ENCODE measurements at regions not wholly inside any gene's neighbourhood (a gene's known extent, or its start where the extent isn't known, plus 50 kb on each side); places are given as distances from the start of the nearest gene placed in this dataset.

DNA sequence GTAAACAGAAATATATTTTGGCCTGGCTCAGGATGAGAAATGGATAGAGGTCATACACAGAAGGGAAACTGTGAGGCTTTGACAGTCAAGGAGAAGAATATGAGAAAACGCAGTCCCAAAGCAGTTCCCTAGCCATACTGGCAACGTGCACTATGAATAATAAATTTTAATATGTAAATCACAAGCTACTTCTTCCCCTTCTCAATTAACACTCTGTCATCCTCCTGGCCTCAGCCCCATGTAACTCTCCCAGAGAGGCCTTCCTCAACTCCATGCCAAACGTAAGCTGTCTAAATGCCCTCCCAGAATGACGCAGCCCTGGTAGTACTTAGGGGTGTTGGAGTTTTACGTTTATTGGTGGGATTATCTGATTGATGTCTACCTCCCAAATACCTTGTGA is 732.6 kb downstream of the LIG4 start:
- H3K36me3 ChIP-seq (ENCODE audit: control insufficient read depth in 2 of 2, insufficient read depth in 1 of 2, low read length in 2 of 2): no peaks in the 10 kb centered on the region
- H3K4me1 ChIP-seq (ENCODE audit: control insufficient read depth, insufficient read depth, low read length): no peaks in the 10 kb centered on the region
- H3K9me3 ChIP-seq (ENCODE audit: control insufficient read depth, insufficient read depth, low read depth, low read length): no peaks in the 10 kb centered on the region
- no peak overlapping the region for H3K4me3 ChIP-seq (ENCODE audit: low read depth, low read length)
- H3K27ac ChIP-seq (ENCODE audit: extremely low read depth, low read depth, low read length): no peak overlapping the region
- no peak for TF ChIP-seq ZNF132 (tag by site-specific recombination; IDR thresholded peaks at IDR 0.05; ENCODE audit: borderline replicate concordance)
- TF ChIP-seq, protein P1, sequence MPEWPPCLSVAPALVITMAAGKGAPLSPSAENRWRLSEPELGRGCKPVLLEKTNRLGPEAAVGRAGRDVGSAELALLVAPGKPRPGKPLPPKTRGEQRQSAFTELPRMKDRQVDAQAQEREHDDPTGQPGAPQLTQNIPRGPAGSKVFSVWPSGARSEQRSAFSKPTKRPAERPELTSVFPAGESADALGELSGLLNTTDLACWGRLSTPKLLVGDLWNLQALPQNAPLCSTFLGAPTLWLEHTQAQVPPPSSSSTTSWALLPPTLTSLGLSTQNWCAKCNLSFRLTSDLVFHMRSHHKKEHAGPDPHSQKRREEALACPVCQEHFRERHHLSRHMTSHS (tag by site-specific recombination; IDR thresholded peaks at IDR 0.05): no peak
- TF ChIP-seq ZNF701 (tag by site-specific recombination; IDR thresholded peaks at IDR 0.05): no peak
- TF ChIP-seq ZNF280D (tag by site-specific recombination; IDR thresholded peaks at IDR 0.05): no peak
- TF ChIP-seq ZNF211 (tag by site-specific recombination; IDR thresholded peaks at IDR 0.05; ENCODE audit: low read depth): no peak
- no peak for TF ChIP-seq ZNF221 (tag by site-specific recombination; IDR thresholded peaks at IDR 0.05; ENCODE audit: borderline replicate concordance)
- TF ChIP-seq KLF16 (tag by site-specific recombination; IDR thresholded peaks at IDR 0.05): no peak
- no peak for TF ChIP-seq ZNF239 (tag by site-specific recombination; IDR thresholded peaks at IDR 0.05)
- no peak for TF ChIP-seq ZNF366 (tag by site-specific recombination; conservative IDR thresholded peaks at IDR 0.05)
- TF ChIP-seq ZNF311 (tag by site-specific recombination; IDR thresholded peaks at IDR 0.05; ENCODE audit: borderline replicate concordance): no peak
- TF ChIP-seq PRDM2 (tag by site-specific recombination; IDR thresholded peaks at IDR 0.05; ENCODE audit: borderline replicate concordance): no peak
- TF ChIP-seq SCRT2 (tag by site-specific recombination; IDR thresholded peaks at IDR 0.05): no peak
- TF ChIP-seq ZNF341 (tag by site-specific recombination; IDR thresholded peaks at IDR 0.05; ENCODE audit: low read depth): no peak
- TF ChIP-seq ZNF184 (tag by site-specific recombination; IDR thresholded peaks at IDR 0.05): no peak
- no peak for TF ChIP-seq KLF10 (tag by site-specific recombination; IDR thresholded peaks at IDR 0.05)
- POLR2A ChIA-PET: no interaction called here
- CTCF ChIA-PET: no interaction called here

DNA sequence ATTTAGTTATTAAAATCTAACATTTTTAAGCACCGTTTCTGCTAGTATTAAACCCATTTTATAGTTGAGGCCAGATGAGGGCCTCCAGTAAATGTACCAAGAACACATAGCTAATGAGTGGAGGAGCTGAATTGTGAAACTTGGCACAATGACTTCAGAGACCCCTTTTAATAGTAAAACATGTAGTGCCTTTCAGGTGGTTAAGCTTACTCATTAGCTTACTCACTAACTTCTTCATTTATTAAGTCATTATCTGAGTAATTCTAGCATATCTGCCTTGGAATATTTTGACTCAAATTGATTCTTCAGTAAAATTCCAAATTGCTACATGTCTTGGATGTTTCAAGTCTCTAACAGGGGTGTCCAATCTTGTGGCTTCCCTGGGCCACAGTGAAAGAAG is 735.2 kb downstream of the LIG4 start:
- Histone ChIP-seq H3K4me1 (ENCODE audit: control insufficient read depth, insufficient read depth, low read length) (no peaks in the 10 kb centered on the region), H3K4me3 (ENCODE audit: low read depth, low read length) (no peak overlapping the region), H3K27ac (ENCODE audit: extremely low read depth, low read depth, low read length) (no peak overlapping the region), H3K36me3 (ENCODE audit: control insufficient read depth in 2 of 2, insufficient read depth in 1 of 2, low read length in 2 of 2) (no peaks in the 10 kb centered on the region), H3K9me3 (ENCODE audit: control insufficient read depth, insufficient read depth, low read depth, low read length) (no peaks in the 10 kb centered on the region)
- ChIA-PET CTCF (no interaction called here), POLR2A (no interaction called here)
- TF ChIP-seq ZNF202 (tag by site-specific recombination; IDR thresholded peaks at IDR 0.05; ENCODE audit: borderline replicate concordance) (no peak), ZNF791 (tag by site-specific recombination; IDR thresholded peaks at IDR 0.05) (no peak), ZNF571 (tag by site-specific recombination; IDR thresholded peaks at IDR 0.05) (no peak), ZNF658 (tag by site-specific recombination; IDR thresholded peaks at IDR 0.05) (no peak), ZNF701 (tag by site-specific recombination; IDR thresholded peaks at IDR 0.05) (no peak), SCRT1 (tag by site-specific recombination; IDR thresholded peaks at IDR 0.05; ENCODE audit: borderline replicate concordance) (no peak)
- TF ChIP-seq, protein P2, sequence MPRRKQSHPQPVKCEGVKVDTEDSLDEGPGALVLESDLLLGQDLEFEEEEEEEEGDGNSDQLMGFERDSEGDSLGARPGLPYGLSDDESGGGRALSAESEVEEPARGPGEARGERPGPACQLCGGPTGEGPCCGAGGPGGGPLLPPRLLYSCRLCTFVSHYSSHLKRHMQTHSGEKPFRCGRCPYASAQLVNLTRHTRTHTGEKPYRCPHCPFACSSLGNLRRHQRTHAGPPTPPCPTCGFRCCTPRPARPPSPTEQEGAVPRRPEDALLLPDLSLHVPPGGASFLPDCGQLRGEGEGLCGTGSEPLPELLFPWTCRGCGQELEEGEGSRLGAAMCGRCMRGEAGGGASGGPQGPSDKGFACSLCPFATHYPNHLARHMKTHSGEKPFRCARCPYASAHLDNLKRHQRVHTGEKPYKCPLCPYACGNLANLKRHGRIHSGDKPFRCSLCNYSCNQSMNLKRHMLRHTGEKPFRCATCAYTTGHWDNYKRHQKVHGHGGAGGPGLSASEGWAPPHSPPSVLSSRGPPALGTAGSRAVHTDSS (tag by site-specific recombination; IDR thresholded peaks at IDR 0.05): no peak
